Posterior cingulate gyrus (tissue), 11 donors: ENCODE measurements at regions not wholly inside any gene's neighbourhood (a gene's known extent, or its start where the extent isn't known, plus 50 kb on each side); places are given as distances from the start of the nearest gene placed in this dataset.
A peak's percentile ranks its signal among the peaks of the same experiment; 100 is the strongest.

Source experiments
- DNase-seq, 10 donors: peaks; one replicate each; pipeline versions ENCODE4 v3.0.0 to v3.0.0-alpha.2; 2020 to 2021; ENCODE audit warnings: mixed read lengths in 3 of 10
- intact Hi-C: fragments of 100-400 bp; cut with DNase I; formaldehyde crosslinking; loops from one replicate; pipeline ENCODE4 v1.15.1; 2023

- intact Hi-C loops: no loop called here
- DNase-seq: no peak
These were observed 174.0 kb upstream of the NT5C1B start for GRCh38 chr2:18763338-18763737.

GRCh38 chr2:18762667-18763066, 173.3 kb upstream of the NT5C1B start:
- no peak for DNase-seq
- intact Hi-C loops: no loop called here

GRCh38 chr2:18754286-18754685, 164.9 kb upstream of the NT5C1B start:
- no peak for DNase-seq
- intact Hi-C loops: loop anchor here (5.0 kb wide), 2 partner anchors 608 to 1108 kb away; no protein-coding TSS in a partner anchor

- intact Hi-C loops: loop anchor here (5.0 kb wide), 2 partner anchors 609 to 1109 kb away; no protein-coding TSS in a partner anchor
- no peak for DNase-seq
These were observed 164.4 kb upstream of the NT5C1B start for GRCh38 chr2:18753722-18754121.

GRCh38 chr2:18752667-18753422, 163.5 kb upstream of the NT5C1B start:
- no peak for DNase-seq
- intact Hi-C loops: loop anchor here (5.0 kb wide), 2 partner anchors 609 to 1109 kb away; no protein-coding TSS in a partner anchor

GRCh38 chr2:18752022-18752493, 162.7 kb upstream of the NT5C1B start:
- intact Hi-C loops: loop anchor here (5.0 kb wide), 2 partner anchors 610 to 1110 kb away; no protein-coding TSS in a partner anchor
- no peak for DNase-seq

GRCh38 chr2:18750672-18751554, 161.5 kb upstream of the NT5C1B start:
- no peak for DNase-seq
- intact Hi-C loops: loop anchor here (5.0 kb wide), 2 partner anchors 611 to 1111 kb away; no protein-coding TSS in a partner anchor

GRCh38 chr2:18749912-18750526, 160.7 kb upstream of the NT5C1B start:
- DNase-seq: peak in 5 of 10 donors; percentile 16 to 63 (median 56)
- intact Hi-C loops: loop anchor here (5.0 to 10.0 kb wide), 3 partner anchors 225 to 1112 kb away; no protein-coding TSS in a partner anchor

- DNase-seq: no peak
- intact Hi-C loops: loop anchor here (10.0 kb wide), 1 partner anchor 221 kb away; no protein-coding TSS in a partner anchor
These were observed 156.3 kb upstream of the NT5C1B start for GRCh38 chr2:18745431-18746272.

- intact Hi-C loops: loop anchor here (10.0 kb wide), 1 partner anchor 217 kb away; no protein-coding TSS in a partner anchor
- peak in 4 of 10 donors; percentile 7 to 82 (median 53) for DNase-seq
These were observed 152.7 kb upstream of the NT5C1B start for GRCh38 chr2:18741895-18742732.

GRCh38 chr2:18741191-18741590, 151.8 kb upstream of the NT5C1B start:
- no peak for DNase-seq
- intact Hi-C loops: loop anchor here (10.0 kb wide), 1 partner anchor 216 kb away; no protein-coding TSS in a partner anchor

GRCh38 chr2:18740474-18740881, 151.1 kb upstream of the NT5C1B start:
- DNase-seq: peak in 1 of 10 donors; percentile 85
- intact Hi-C loops: loop anchor here (10.0 kb wide), 1 partner anchor 216 kb away; no protein-coding TSS in a partner anchor

GRCh38 chr2:18731666-18732065, 142.3 kb upstream of the NT5C1B start:
- no peak for DNase-seq
- intact Hi-C loops: no loop called here

GRCh38 chr2:18724371-18725145, 135.2 kb upstream of the NT5C1B start:
- intact Hi-C loops: no loop called here
- no peak for DNase-seq

- no peak for DNase-seq
- intact Hi-C loops: no loop called here
These were observed 133.8 kb upstream of the NT5C1B start for GRCh38 chr2:18723219-18723618.

GRCh38 chr2:18722101-18722500, 132.7 kb upstream of the NT5C1B start:
- no peak for DNase-seq
- intact Hi-C loops: no loop called here

- intact Hi-C loops: no loop called here
- no peak for DNase-seq
These were observed 131.9 kb upstream of the NT5C1B start for GRCh38 chr2:18721038-18721922.
